ENCODE measurements at regions not wholly inside any gene's neighbourhood (a gene's known extent, or its start where the extent isn't known, plus 50 kb on each side); places are given as distances from the start of the nearest gene placed in this dataset.
A peak's percentile ranks its signal among the peaks of the same experiment; 100 is the strongest.
"Not testable (repeated sequence)": the region's sequence is repeated elsewhere in the genome, so short reads cannot be mapped to it uniquely, and the experiment has no call there.

DNA sequence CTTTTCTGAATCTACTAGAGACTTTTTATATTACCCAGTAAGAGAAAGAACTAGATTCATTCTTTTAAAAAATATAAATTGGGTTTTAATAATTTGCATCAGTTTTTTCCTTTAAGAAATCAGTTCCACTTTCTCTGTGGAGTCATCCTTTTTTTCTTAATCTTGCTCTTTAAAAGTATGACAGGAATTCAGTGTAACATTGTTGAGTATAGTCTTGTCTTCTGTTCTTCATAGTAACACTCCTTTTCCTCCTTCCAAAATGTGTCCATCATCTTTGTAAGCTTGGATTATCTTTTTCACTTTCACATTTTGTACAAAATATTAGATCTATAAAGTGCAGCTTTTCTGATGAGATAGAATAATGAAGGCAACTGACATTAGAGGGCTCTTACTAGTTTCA lies 135.4 kb downstream of the HAUS1 start:
- no peaks in the 10 kb centered on the region for H3K36me3 ChIP-seq (ENCODE audit: control insufficient read depth, insufficient read depth, low read length)
- no peaks in the 10 kb centered on the region for H3K4me1 ChIP-seq (ENCODE audit: control insufficient read depth, insufficient read depth, low read length)
- no peak overlapping the region for H3K4me3 ChIP-seq (ENCODE audit: low read length)
- H3K9ac ChIP-seq (ENCODE audit: low read length): no peak overlapping the region
- no peak overlapping the region for H3K27ac ChIP-seq (ENCODE audit: low read depth, low read length)
- no peaks in the 10 kb centered on the region for H3K27me3 ChIP-seq (ENCODE audit: control insufficient read depth, insufficient read depth, low read length)

DNA sequence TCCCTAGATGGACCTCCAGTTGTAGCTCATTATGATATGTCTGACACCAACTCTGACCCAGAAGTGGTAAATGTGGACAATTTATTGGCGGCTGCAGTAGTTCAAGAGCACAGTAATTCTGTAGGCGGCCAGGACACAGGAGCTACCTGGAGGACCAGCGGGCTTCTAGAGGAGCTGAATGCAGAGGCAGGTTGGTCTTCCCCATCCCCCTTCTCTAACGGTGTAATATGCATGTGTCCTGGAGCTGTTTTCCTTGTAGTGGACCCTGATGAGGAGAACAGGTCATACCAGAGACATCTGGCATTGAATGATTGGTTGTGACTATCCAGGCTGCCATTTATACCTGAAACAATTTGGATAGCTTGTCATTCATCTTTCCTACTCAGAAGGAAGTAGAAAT lies 135.8 kb downstream of the HAUS1 start:
- no peaks in the 10 kb centered on the region for H3K36me3 ChIP-seq (ENCODE audit: control insufficient read depth, insufficient read depth, low read length)
- no peaks in the 10 kb centered on the region for H3K27me3 ChIP-seq (ENCODE audit: control insufficient read depth, insufficient read depth, low read length)
- no peak overlapping the region for H3K9ac ChIP-seq (ENCODE audit: low read length)
- H3K27ac ChIP-seq (ENCODE audit: low read depth, low read length): no peak overlapping the region
- H3K4me3 ChIP-seq (ENCODE audit: low read length): no peak overlapping the region
- no peaks in the 10 kb centered on the region for H3K4me1 ChIP-seq (ENCODE audit: control insufficient read depth, insufficient read depth, low read length)

DNA sequence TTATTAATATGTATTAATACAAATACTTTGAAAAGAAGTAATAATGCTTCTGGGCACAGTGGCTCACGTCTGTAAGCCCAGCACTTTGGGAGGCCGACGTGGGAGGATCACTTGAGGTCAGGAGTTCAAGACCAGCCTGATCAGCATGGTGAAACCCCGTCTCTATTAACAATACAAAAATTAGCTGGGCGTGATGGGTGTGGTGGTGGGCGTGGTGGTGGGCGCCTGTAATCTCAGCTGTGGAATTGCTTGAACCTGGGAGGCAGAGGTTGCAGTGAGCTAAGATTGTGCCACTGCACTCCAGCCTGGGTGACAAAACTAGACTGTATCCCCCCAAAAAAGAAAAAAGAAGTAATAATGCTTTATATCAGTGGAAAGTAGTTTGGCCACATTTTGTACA lies 137.2 kb downstream of the HAUS1 start:
- not testable (repeated sequence) for H3K4me3 ChIP-seq (ENCODE audit: low read length); H3K27me3 ChIP-seq (ENCODE audit: control insufficient read depth, insufficient read depth, low read length); H3K27ac ChIP-seq (ENCODE audit: low read depth, low read length); H3K36me3 ChIP-seq (ENCODE audit: control insufficient read depth, insufficient read depth, low read length); H3K4me1 ChIP-seq (ENCODE audit: control insufficient read depth, insufficient read depth, low read length); H3K9ac ChIP-seq (ENCODE audit: low read length)

DNA sequence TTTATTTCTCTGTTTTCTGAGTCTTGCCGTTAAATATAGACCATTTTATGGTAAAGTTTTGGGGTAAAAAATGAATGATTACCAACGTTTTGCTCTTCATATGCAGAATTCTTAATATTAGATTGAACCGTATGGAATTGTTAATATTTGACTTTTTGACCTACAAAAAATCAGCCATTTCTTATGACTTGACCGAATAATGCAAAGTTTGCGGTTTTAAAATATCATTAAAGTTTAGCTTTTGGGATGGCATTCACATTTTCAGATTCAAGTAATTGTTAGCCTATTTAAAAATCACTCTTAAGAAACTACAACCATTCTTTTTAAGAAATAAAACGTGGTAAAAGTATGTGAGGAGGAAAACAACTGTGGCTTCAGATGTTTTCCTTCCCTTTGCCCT lies 138.0 kb downstream of the HAUS1 start:
- H3K27ac ChIP-seq (ENCODE audit: low read depth, low read length): no peak overlapping the region
- H3K27me3 ChIP-seq (ENCODE audit: control insufficient read depth, insufficient read depth, low read length): no peaks in the 10 kb centered on the region
- H3K4me3 ChIP-seq (ENCODE audit: low read length): no peak overlapping the region
- H3K4me1 ChIP-seq (ENCODE audit: control insufficient read depth, insufficient read depth, low read length): no peaks in the 10 kb centered on the region
- no peak overlapping the region for H3K9ac ChIP-seq (ENCODE audit: low read length)
- no peaks in the 10 kb centered on the region for H3K36me3 ChIP-seq (ENCODE audit: control insufficient read depth, insufficient read depth, low read length)

DNA sequence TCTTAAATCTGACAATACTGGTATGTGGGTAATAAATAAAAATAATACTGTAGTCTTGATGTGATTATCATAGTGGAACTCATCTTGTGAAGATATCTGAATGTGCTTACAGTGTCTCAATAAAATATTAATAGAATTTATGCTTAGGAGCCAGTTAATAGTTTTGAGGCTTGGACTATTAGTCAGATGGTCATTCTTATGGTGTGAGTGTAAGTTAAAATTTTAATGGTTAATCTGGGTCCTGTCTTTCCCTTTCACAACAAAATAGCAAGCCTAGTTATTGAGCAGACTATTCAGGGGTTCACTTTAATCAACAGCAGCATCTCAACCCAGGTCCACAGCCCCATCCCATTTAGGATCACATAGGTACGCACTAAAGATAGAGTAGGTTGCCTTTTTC lies 138.9 kb downstream of the HAUS1 start:
- Histone ChIP-seq H3K27ac (ENCODE audit: low read depth, low read length) (no peak overlapping the region), H3K4me1 (ENCODE audit: control insufficient read depth, insufficient read depth, low read length) (no peaks in the 10 kb centered on the region), H3K27me3 (ENCODE audit: control insufficient read depth, insufficient read depth, low read length) (no peaks in the 10 kb centered on the region), H3K36me3 (ENCODE audit: control insufficient read depth, insufficient read depth, low read length) (no peaks in the 10 kb centered on the region), H3K9ac (ENCODE audit: low read length) (no peak overlapping the region), H3K4me3 (ENCODE audit: low read length) (no peak overlapping the region)

DNA sequence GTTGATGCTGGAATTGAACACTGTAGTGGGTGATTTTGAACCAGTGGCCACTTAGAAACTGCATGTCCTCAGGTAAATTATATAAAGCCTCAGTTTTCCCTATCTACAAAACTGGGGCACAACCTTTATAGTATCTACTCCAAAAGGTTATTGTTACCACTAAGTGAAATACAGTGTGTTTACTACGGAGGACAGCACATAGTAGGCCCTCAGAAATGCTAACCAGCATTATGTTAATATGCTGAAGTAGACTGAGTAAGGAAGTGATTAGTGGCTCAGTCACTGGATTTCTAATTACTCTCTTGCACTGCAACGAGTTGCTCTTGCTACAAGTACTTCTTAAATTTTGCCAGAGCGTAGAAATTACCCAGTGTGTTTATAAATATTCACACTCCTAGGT lies 139.5 kb downstream of the HAUS1 start:
- H3K36me3 ChIP-seq (ENCODE audit: control insufficient read depth, insufficient read depth, low read length): no peaks in the 10 kb centered on the region
- H3K4me3 ChIP-seq (ENCODE audit: low read length): no peak overlapping the region
- no peak overlapping the region for H3K27ac ChIP-seq (ENCODE audit: low read depth, low read length)
- no peaks in the 10 kb centered on the region for H3K4me1 ChIP-seq (ENCODE audit: control insufficient read depth, insufficient read depth, low read length)
- no peaks in the 10 kb centered on the region for H3K27me3 ChIP-seq (ENCODE audit: control insufficient read depth, insufficient read depth, low read length)
- no peak overlapping the region for H3K9ac ChIP-seq (ENCODE audit: low read length)

DNA sequence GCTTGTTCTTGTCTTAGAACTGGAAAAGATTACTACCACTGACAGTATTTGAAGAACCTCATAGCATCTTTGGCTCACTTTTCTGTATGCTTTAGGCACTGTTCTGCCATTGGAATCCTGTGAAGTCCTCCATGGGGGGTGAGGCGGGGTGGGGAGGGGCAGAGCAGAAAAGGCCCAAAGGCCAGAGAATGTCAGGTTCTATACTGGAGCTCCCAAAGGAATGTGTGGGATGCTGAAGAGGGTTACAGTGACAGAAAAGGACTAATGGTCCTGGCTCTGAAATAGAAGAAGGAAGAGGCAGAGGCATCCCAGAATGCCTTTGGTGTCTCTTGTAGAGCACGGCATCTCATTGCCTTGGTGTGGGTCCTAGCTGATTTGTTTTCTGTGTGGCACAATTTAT lies 141.9 kb downstream of the HAUS1 start:
- Histone ChIP-seq H3K27ac (ENCODE audit: low read depth, low read length) (no peak overlapping the region), H3K36me3 (ENCODE audit: control insufficient read depth, insufficient read depth, low read length) (no peaks in the 10 kb centered on the region), H3K4me1 (ENCODE audit: control insufficient read depth, insufficient read depth, low read length) (no peaks in the 10 kb centered on the region), H3K9ac (ENCODE audit: low read length) (no peak overlapping the region), H3K4me3 (ENCODE audit: low read length) (no peak overlapping the region), H3K27me3 (ENCODE audit: control insufficient read depth, insufficient read depth, low read length) (no peaks in the 10 kb centered on the region)

DNA sequence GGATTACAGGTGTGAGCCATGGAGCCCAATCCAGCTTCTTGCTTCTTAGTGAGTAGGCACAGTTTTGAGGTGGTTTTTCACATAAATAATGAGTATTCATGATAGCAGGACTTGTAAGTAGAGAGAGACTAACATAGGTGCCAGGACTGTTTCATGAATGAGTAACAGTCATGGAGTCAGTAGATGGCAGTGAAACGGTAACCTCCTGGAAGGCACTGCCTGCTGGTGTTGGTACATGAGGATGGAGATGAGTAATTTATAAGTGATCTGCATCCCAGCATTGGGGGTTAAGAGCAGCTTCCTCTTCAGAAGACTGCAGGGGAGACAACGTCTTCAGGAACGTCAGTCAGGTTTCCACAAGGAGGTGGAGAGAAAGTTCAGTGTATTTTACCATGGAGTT lies 143.8 kb downstream of the HAUS1 start:
- Histone ChIP-seq H3K4me1 (ENCODE audit: control insufficient read depth, insufficient read depth, low read length) (no peaks in the 10 kb centered on the region), H3K27ac (ENCODE audit: low read depth, low read length) (no peak overlapping the region), H3K27me3 (ENCODE audit: control insufficient read depth, insufficient read depth, low read length) (no peaks in the 10 kb centered on the region), H3K9ac (ENCODE audit: low read length) (no peak overlapping the region), H3K4me3 (ENCODE audit: low read length) (no peak overlapping the region), H3K36me3 (ENCODE audit: control insufficient read depth, insufficient read depth, low read length) (no peaks in the 10 kb centered on the region)

DNA sequence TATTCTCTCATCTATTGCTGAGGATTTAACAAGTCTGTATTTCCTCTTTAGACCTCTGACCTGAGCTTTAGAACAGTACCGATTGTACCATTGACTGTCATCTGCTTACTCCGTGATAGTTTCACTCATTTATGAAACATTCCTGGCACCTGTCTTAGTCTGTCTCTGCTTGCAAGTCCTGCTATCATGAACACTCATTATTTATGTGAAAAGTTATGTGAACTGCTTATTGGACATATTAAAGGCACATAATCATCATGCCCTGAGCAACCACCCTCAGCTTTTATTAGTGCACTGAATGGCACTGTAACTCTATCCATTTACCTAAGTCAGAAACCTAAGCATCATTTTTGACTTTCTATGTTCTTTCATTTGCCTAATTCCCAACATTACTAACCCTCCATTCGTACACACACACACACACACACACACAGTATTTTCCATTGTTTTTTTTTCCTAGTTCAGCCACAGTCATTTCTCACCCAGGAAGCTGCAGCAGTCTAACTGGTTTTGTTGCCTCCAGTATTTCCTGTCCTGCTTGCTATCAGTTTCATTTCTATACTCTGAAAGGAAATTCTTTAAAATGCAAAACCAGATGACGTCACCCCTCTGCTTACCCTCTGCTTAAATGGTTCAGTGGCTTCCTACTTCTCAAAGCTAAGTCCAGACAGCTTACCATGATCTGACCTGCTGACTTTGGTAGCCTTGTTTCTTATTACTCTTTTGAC lies 146.1 kb downstream of the HAUS1 start:
- H3K27ac ChIP-seq (ENCODE audit: low read depth, low read length): peak overlapping the region; percentile 32
- peak overlapping the region; percentile 5 for H3K9ac ChIP-seq (ENCODE audit: low read length)

DNA sequence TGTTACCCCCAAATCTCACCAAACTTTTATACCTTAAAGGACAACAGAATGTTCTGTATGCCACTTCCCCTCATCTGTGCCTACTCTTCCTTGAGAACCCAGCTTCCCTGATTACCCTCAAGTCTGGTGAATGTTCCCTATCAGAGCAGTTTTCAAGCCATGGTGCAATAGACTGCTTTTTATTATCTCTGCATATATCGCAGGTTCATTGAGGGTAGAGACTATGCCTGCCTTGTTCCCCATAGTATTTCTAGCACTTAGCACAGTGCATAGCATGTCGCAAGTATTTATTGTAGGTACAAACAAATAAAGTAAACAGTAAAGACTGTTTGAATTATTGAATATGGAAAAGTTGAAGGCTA lies 146.6 kb downstream of the HAUS1 start:
- Histone ChIP-seq H3K36me3 (ENCODE audit: control insufficient read depth, insufficient read depth, low read length) (no peaks in the 10 kb centered on the region), H3K9ac (ENCODE audit: low read length) (peak overlapping the region; percentile 5), H3K4me3 (ENCODE audit: low read length) (no peak overlapping the region), H3K4me1 (ENCODE audit: control insufficient read depth, insufficient read depth, low read length) (no peaks in the 10 kb centered on the region), H3K27me3 (ENCODE audit: control insufficient read depth, insufficient read depth, low read length) (no peaks in the 10 kb centered on the region), H3K27ac (ENCODE audit: low read depth, low read length) (peak overlapping the region; percentile 32)

More for the DNA sequence above, 146.1 kb downstream of the HAUS1 start:
- H3K36me3 ChIP-seq (ENCODE audit: control insufficient read depth, insufficient read depth, low read length): no peaks in the 10 kb centered on the region
- no peaks in the 10 kb centered on the region for H3K27me3 ChIP-seq (ENCODE audit: control insufficient read depth, insufficient read depth, low read length)
- H3K4me3 ChIP-seq (ENCODE audit: low read length): peak overlapping the region; percentile 24
- H3K4me1 ChIP-seq (ENCODE audit: control insufficient read depth, insufficient read depth, low read length): no peaks in the 10 kb centered on the region

DNA sequence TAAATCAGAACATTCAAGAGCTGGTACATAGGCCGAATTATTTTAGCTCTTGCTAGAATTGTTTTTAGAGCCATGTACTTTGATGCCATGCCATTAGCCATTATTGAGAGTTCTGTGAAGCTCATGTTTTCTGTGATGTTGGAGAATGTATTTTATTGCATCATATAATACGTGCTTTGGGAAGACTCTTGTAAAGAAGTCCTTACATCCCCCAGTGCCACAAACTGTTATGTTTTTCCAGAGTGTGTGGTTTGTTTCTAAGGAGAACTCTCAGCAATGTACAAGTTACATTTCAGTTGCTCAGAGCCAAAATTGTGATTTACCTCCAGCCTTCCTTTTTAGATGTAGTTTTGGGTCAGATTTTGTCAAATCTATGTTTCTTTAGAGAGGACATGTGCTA lies 148.6 kb downstream of the HAUS1 start:
- Histone ChIP-seq H3K36me3 (ENCODE audit: control insufficient read depth, insufficient read depth, low read length) (no peaks in the 10 kb centered on the region), H3K4me1 (ENCODE audit: control insufficient read depth, insufficient read depth, low read length) (no peaks in the 10 kb centered on the region), H3K27me3 (ENCODE audit: control insufficient read depth, insufficient read depth, low read length) (no peaks in the 10 kb centered on the region), H3K9ac (ENCODE audit: low read length) (no peak overlapping the region), H3K4me3 (ENCODE audit: low read length) (no peak overlapping the region), H3K27ac (ENCODE audit: low read depth, low read length) (no peak overlapping the region)

DNA sequence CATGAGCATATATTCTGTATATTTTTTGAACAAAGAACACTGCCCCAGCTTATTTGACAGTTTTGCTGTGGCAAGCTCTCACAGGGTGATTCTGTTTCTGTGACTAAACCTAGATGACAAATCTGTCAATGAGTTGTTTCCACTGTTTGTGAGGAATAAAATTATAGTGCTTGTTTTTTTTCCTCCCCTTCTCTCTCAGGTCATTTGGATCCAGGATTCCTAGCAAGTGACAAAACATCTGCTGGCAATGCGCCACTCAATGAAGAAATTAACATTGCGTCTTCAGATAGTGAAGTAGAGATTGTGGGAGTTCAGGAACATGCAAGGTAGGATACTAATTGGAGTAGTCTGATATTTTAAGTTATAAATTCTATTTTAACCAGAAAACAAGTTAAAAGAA lies 149.3 kb downstream of the HAUS1 start:
- Histone ChIP-seq H3K27ac (ENCODE audit: low read depth, low read length) (no peak overlapping the region), H3K27me3 (ENCODE audit: control insufficient read depth, insufficient read depth, low read length) (no peaks in the 10 kb centered on the region), H3K4me1 (ENCODE audit: control insufficient read depth, insufficient read depth, low read length) (no peaks in the 10 kb centered on the region), H3K36me3 (ENCODE audit: control insufficient read depth, insufficient read depth, low read length) (no peaks in the 10 kb centered on the region), H3K4me3 (ENCODE audit: low read length) (no peak overlapping the region), H3K9ac (ENCODE audit: low read length) (no peak overlapping the region)

DNA sequence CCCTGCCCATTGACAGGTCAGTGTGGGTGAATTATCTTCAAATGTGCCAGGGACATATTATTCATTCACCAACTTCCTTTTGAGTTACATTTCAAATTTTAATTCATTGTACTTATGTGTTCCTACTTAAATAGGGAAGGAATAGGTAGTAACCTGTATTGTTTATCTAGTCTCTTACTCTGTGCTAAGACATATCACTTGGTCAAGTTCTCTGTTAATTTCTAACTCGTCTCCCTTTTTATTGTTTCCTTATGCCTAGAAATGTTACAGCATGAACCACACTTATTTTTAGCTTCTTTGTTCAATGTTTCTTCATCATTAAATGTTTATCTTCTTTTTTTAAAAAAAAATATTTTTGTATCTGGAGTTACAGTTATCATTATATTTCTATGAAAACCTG lies 151.9 kb downstream of the HAUS1 start:
- Histone ChIP-seq H3K4me3 (ENCODE audit: low read length) (no peak overlapping the region), H3K27ac (ENCODE audit: low read depth, low read length) (no peak overlapping the region), H3K4me1 (ENCODE audit: control insufficient read depth, insufficient read depth, low read length) (peaks cover 8% of the 10 kb centered on the region), H3K9ac (ENCODE audit: low read length) (no peak overlapping the region), H3K36me3 (ENCODE audit: control insufficient read depth, insufficient read depth, low read length) (no peaks in the 10 kb centered on the region), H3K27me3 (ENCODE audit: control insufficient read depth, insufficient read depth, low read length) (no peaks in the 10 kb centered on the region)
